Sigmoid colon (tissue), 6 donors: ENCODE measurements at regions not wholly inside any gene's neighbourhood (a gene's known extent, or its start where the extent isn't known, plus 50 kb on each side); places are given as distances from the start of the nearest gene placed in this dataset.

Experiments used
- DNase-seq: peaks from one replicate; pipeline ENCODE4 v3.0.0-alpha.2; 2019
- H3K27ac ChIP-seq, 4 donors: fragments of 200-600 bp; sonication (generic); one replicate each; pipeline ENCODE4 v1.5.1; 2016 to 2019; ENCODE audit warnings: mild to moderate bottlenecking in 1 of 4
- H3K27me3 ChIP-seq, 3 donors: fragments of 200-600 bp; sonication (generic); one replicate each; pipeline ENCODE4 v1.5.1; 2019; ENCODE audit warnings: mild to moderate bottlenecking in 1 of 3
- H3K36me3 ChIP-seq, 4 donors: fragments of 200-600 bp; sonication (generic); one replicate each; pipeline ENCODE4 v1.5.1; 2016 to 2019
- H3K4me1 ChIP-seq, 4 donors: fragments of 200-600 bp; sonication (generic); one replicate each; pipeline ENCODE4 v1.5.1; 2017 to 2019
- H3K4me3 ChIP-seq, 4 donors: fragments of 200-600 bp; sonication (generic); one replicate each; pipeline ENCODE4 v1.5.1; 2017 to 2019; ENCODE audit warnings: mild to moderate bottlenecking in 2 of 4, moderate library complexity in 1 of 4
- H3K9me3 ChIP-seq, 4 donors: fragments of 200-600 bp in 3 of 4; sonication (generic) in 3 of 4; one replicate each; pipeline versions ENCODE4 v1.5.1 to v1.6.1; 2013 to 2019
- CTCF ChIP-seq, 4 experiments: fragments of 450-650 bp in 3 of 4; fragments of 200-600 bp in 1 of 4; IDR thresholded peaks; one replicate each; pipeline ENCODE4 v1.5.1; 2016 to 2019; ENCODE audit warnings: antibody characterized with exemption in 4 of 4, mild to moderate bottlenecking in 3 of 4, moderate library complexity in 2 of 4
- EP300 ChIP-seq, 4 donors: sonication (generic); formaldehyde crosslinking; IDR thresholded peaks; one replicate each; pipeline ENCODE4 v1.6.1; 2017; ENCODE audit warnings: antibody characterized with exemption in 4 of 4
- POLR2A ChIP-seq, 2 donors: fragments of 450-650 bp; IDR thresholded peaks; one replicate each; pipeline ENCODE4 v1.6.1; 2016; ENCODE audit warnings: antibody characterized with exemption in 2 of 2, mild to moderate bottlenecking in 2 of 2, moderate library complexity in 2 of 2
- POLR2AphosphoS5 ChIP-seq, 4 donors: sonication (generic); formaldehyde crosslinking; IDR thresholded peaks; one replicate each; pipeline ENCODE4 v1.6.1; 2017; ENCODE audit warnings: antibody characterized with exemption in 4 of 4
- WGBS, 2 donors: extraction: QIAGEN DNeasy Blood & Tissue Kit; methylation state at CpG; one replicate each; pipeline ENCODE4 v1.1.7; 2013; 5-methylcytosine and 5-hydroxymethylcytosine counted together
- intact Hi-C: fragments of 100-400 bp; cut with DNase I; formaldehyde crosslinking; loops from one replicate; pipeline ENCODE4 v1.15.1; 2023
- donor health status: healthy with polysubstance abuse.
- donor health status: healthy.

- peaks cover 0 to 7% (median 2%) of the 10 kb centered on the region in 4 donors for H3K4me1 ChIP-seq
- no peaks in the 10 kb centered on the region for H3K36me3 ChIP-seq
- intact Hi-C loops, result no loop called here
- H3K4me3 ChIP-seq, result no peak overlapping the region
- DNase-seq, result no peak
- TF ChIP-seq POLR2AphosphoS5 (IDR thresholded peaks at IDR 0.05) (no peak), POLR2A (IDR thresholded peaks at IDR 0.05) (no peak), CTCF (IDR thresholded peaks at IDR 0.05) (no peak), EP300 (IDR thresholded peaks at IDR 0.05) (no peak)
- H3K9me3 ChIP-seq, result no peaks in the 10 kb centered on the region
- H3K27me3 ChIP-seq, result no peaks in the 10 kb centered on the region
- no peak overlapping the region for H3K27ac ChIP-seq
Observed at GRCh38 chr5:10116594-10116993, 133.1 kb downstream of the ATPSCKMT start.

- 95 to 97% methylated on average over 4 of the region's 4 CpGs for WGBS, 2 donors
- Histone ChIP-seq H3K4me3 (no peak overlapping the region), H3K4me1 (peaks cover 0 to 7% (median 2%) of the 10 kb centered on the region in 4 donors), H3K27me3 (no peaks in the 10 kb centered on the region), H3K9me3 (no peaks in the 10 kb centered on the region), H3K36me3 (no peaks in the 10 kb centered on the region), H3K27ac (no peak overlapping the region)
- no peak for TF ChIP-seq CTCF (IDR thresholded peaks at IDR 0.05)
- no peak for TF ChIP-seq EP300 (IDR thresholded peaks at IDR 0.05)
- no peak for TF ChIP-seq POLR2A (IDR thresholded peaks at IDR 0.05)
- no peak for TF ChIP-seq POLR2AphosphoS5 (IDR thresholded peaks at IDR 0.05)
- intact Hi-C loops, result no loop called here
- no peak for DNase-seq
Observed at GRCh38 chr5:10115669-10116068, 134.0 kb downstream of the ATPSCKMT start.

GRCh38 chr5:10111571-10111970 is 138.1 kb downstream of the ATPSCKMT start:
- Histone ChIP-seq H3K36me3 (no peaks in the 10 kb centered on the region), H3K4me3 (no peak overlapping the region), H3K27me3 (no peaks in the 10 kb centered on the region), H3K4me1 (no peaks in the 10 kb centered on the region), H3K27ac (no peak overlapping the region), H3K9me3 (no peaks in the 10 kb centered on the region)
- DNase-seq, result no peak
- WGBS, 2 donors, result 43 to 50% methylated on average over 7 of the region's 7 CpGs
- intact Hi-C loops, result no loop called here
- TF ChIP-seq CTCF (IDR thresholded peaks at IDR 0.05) (no peak), POLR2AphosphoS5 (IDR thresholded peaks at IDR 0.05) (no peak), POLR2A (IDR thresholded peaks at IDR 0.05) (no peak), EP300 (IDR thresholded peaks at IDR 0.05) (no peak)

GRCh38 chr5:10110228-10110627 is 139.5 kb downstream of the ATPSCKMT start:
- intact Hi-C loops, result no loop called here
- WGBS, 2 donors, result 81 to 86% methylated on average over 10 of the region's 10 CpGs
- DNase-seq, result no peak
- H3K27me3 ChIP-seq, result no peaks in the 10 kb centered on the region
- H3K4me3 ChIP-seq, result no peak overlapping the region
- no peak overlapping the region for H3K27ac ChIP-seq
- TF ChIP-seq CTCF (IDR thresholded peaks at IDR 0.05) (no peak), POLR2A (IDR thresholded peaks at IDR 0.05) (no peak), POLR2AphosphoS5 (IDR thresholded peaks at IDR 0.05) (no peak), EP300 (IDR thresholded peaks at IDR 0.05) (no peak)
- H3K4me1 ChIP-seq, result no peaks in the 10 kb centered on the region
- no peaks in the 10 kb centered on the region for H3K36me3 ChIP-seq
- no peaks in the 10 kb centered on the region for H3K9me3 ChIP-seq

GRCh38 chr5:10109299-10109698 is 140.4 kb downstream of the ATPSCKMT start:
- intact Hi-C loops, result no loop called here
- Histone ChIP-seq H3K27ac (no peak overlapping the region), H3K9me3 (no peaks in the 10 kb centered on the region), H3K27me3 (no peaks in the 10 kb centered on the region), H3K4me1 (no peaks in the 10 kb centered on the region), H3K4me3 (no peak overlapping the region), H3K36me3 (no peaks in the 10 kb centered on the region)
- TF ChIP-seq POLR2A (IDR thresholded peaks at IDR 0.05), result no peak
- no peak for TF ChIP-seq EP300 (IDR thresholded peaks at IDR 0.05)
- TF ChIP-seq CTCF (IDR thresholded peaks at IDR 0.05), result no peak
- TF ChIP-seq POLR2AphosphoS5 (IDR thresholded peaks at IDR 0.05), result no peak
- 78 to 80% methylated on average over 7 of the region's 7 CpGs for WGBS, 2 donors
- no peak for DNase-seq
